ENCODE measurements at regions not wholly inside any gene's neighbourhood (a gene's known extent, or its start where the extent isn't known, plus 50 kb on each side); places are given as distances from the start of the nearest gene placed in this dataset.

GRCh38 chr22:48256776-48257684, 1494.6 kb downstream of the TBC1D22A start:
- Histone ChIP-seq H3K4me3 (ENCODE audit: low read depth in 1 of 2, low read length in 2 of 2) (no peak overlapping the region), H3K27ac (ENCODE audit: low read length) (no peak overlapping the region), H3K36me3 (ENCODE audit: control insufficient read depth in 1 of 2, insufficient read depth in 2 of 2, low read length in 2 of 2) (no peaks in the 10 kb centered on the region), H3K9me3 (ENCODE audit: control insufficient read depth in 1 of 2, low read length in 2 of 2) (no peaks in the 10 kb centered on the region), H3K4me1 (ENCODE audit: control insufficient read depth in 1 of 2, insufficient read depth in 2 of 2, low read length in 2 of 2) (no peaks in the 10 kb centered on the region), H3K27me3 (ENCODE audit: low read depth, low read length) (no peaks in the 10 kb centered on the region)

- H3K27ac ChIP-seq (ENCODE audit: low read length) = no peak overlapping the region
- H3K9me3 ChIP-seq (ENCODE audit: control insufficient read depth in 1 of 2, low read length in 2 of 2) = no peaks in the 10 kb centered on the region
- no peaks in the 10 kb centered on the region for H3K36me3 ChIP-seq (ENCODE audit: control insufficient read depth in 1 of 2, insufficient read depth in 2 of 2, low read length in 2 of 2)
- no peaks in the 10 kb centered on the region for H3K27me3 ChIP-seq (ENCODE audit: low read depth, low read length)
- H3K4me3 ChIP-seq (ENCODE audit: low read depth in 1 of 2, low read length in 2 of 2) = no peak overlapping the region
- no peaks in the 10 kb centered on the region for H3K4me1 ChIP-seq (ENCODE audit: control insufficient read depth in 1 of 2, insufficient read depth in 2 of 2, low read length in 2 of 2)
These were observed 1493.7 kb downstream of the TBC1D22A start for GRCh38 chr22:48256041-48256739.

GRCh38 chr22:48254311-48254873, 1491.9 kb downstream of the TBC1D22A start:
- H3K36me3 ChIP-seq (ENCODE audit: control insufficient read depth in 1 of 2, insufficient read depth in 2 of 2, low read length in 2 of 2) = no peaks in the 10 kb centered on the region
- no peak overlapping the region for H3K4me3 ChIP-seq (ENCODE audit: low read depth in 1 of 2, low read length in 2 of 2)
- no peaks in the 10 kb centered on the region for H3K27me3 ChIP-seq (ENCODE audit: low read depth, low read length)

GRCh38 chr22:48253573-48253972, 1491.1 kb downstream of the TBC1D22A start:
- H3K4me3 ChIP-seq (ENCODE audit: low read depth in 1 of 2, low read length in 2 of 2) = no peak overlapping the region
- H3K36me3 ChIP-seq (ENCODE audit: control insufficient read depth in 1 of 2, insufficient read depth in 2 of 2, low read length in 2 of 2) = no peaks in the 10 kb centered on the region
- H3K9me3 ChIP-seq (ENCODE audit: control insufficient read depth in 1 of 2, low read length in 2 of 2) = no peaks in the 10 kb centered on the region
- H3K4me1 ChIP-seq (ENCODE audit: control insufficient read depth in 1 of 2, insufficient read depth in 2 of 2, low read length in 2 of 2) = no peaks in the 10 kb centered on the region
- no peaks in the 10 kb centered on the region for H3K27me3 ChIP-seq (ENCODE audit: low read depth, low read length)
- H3K27ac ChIP-seq (ENCODE audit: low read length) = no peak overlapping the region

More at GRCh38 chr22:48254311-48254873, 1491.9 kb downstream of the TBC1D22A start:
- Histone ChIP-seq H3K27ac (ENCODE audit: low read length) (no peak overlapping the region), H3K9me3 (ENCODE audit: control insufficient read depth in 1 of 2, low read length in 2 of 2) (no peaks in the 10 kb centered on the region), H3K4me1 (ENCODE audit: control insufficient read depth in 1 of 2, insufficient read depth in 2 of 2, low read length in 2 of 2) (no peaks in the 10 kb centered on the region)

- H3K4me3 ChIP-seq (ENCODE audit: low read depth in 1 of 2, low read length in 2 of 2) = no peak overlapping the region
- H3K36me3 ChIP-seq (ENCODE audit: control insufficient read depth in 1 of 2, insufficient read depth in 2 of 2, low read length in 2 of 2) = no peaks in the 10 kb centered on the region
- no peak overlapping the region for H3K27ac ChIP-seq (ENCODE audit: low read length)
- no peaks in the 10 kb centered on the region for H3K4me1 ChIP-seq (ENCODE audit: control insufficient read depth in 1 of 2, insufficient read depth in 2 of 2, low read length in 2 of 2)
- H3K9me3 ChIP-seq (ENCODE audit: control insufficient read depth in 1 of 2, low read length in 2 of 2) = no peaks in the 10 kb centered on the region
- no peaks in the 10 kb centered on the region for H3K27me3 ChIP-seq (ENCODE audit: low read depth, low read length)
These were observed 1490.7 kb downstream of the TBC1D22A start for GRCh38 chr22:48253136-48253535.

GRCh38 chr22:48251629-48252028, 1489.2 kb downstream of the TBC1D22A start:
- no peaks in the 10 kb centered on the region for H3K27me3 ChIP-seq (ENCODE audit: low read depth, low read length)
- H3K9me3 ChIP-seq (ENCODE audit: control insufficient read depth in 1 of 2, low read length in 2 of 2) = no peaks in the 10 kb centered on the region
- H3K36me3 ChIP-seq (ENCODE audit: control insufficient read depth in 1 of 2, insufficient read depth in 2 of 2, low read length in 2 of 2) = no peaks in the 10 kb centered on the region
- no peaks in the 10 kb centered on the region for H3K4me1 ChIP-seq (ENCODE audit: control insufficient read depth in 1 of 2, insufficient read depth in 2 of 2, low read length in 2 of 2)
- H3K27ac ChIP-seq (ENCODE audit: low read length) = no peak overlapping the region
- no peak overlapping the region for H3K4me3 ChIP-seq (ENCODE audit: low read depth in 1 of 2, low read length in 2 of 2)

- Histone ChIP-seq H3K36me3 (ENCODE audit: control insufficient read depth in 1 of 2, insufficient read depth in 2 of 2, low read length in 2 of 2) (no peaks in the 10 kb centered on the region), H3K27me3 (ENCODE audit: low read depth, low read length) (no peaks in the 10 kb centered on the region)
These were observed 1488.6 kb downstream of the TBC1D22A start for GRCh38 chr22:48250937-48251530.

GRCh38 chr22:48250286-48250895, 1487.9 kb downstream of the TBC1D22A start:
- H3K4me1 ChIP-seq (ENCODE audit: control insufficient read depth in 1 of 2, insufficient read depth in 2 of 2, low read length in 2 of 2) = no peaks in the 10 kb centered on the region
- H3K27ac ChIP-seq (ENCODE audit: low read length) = no peak overlapping the region
- H3K4me3 ChIP-seq (ENCODE audit: low read depth in 1 of 2, low read length in 2 of 2) = no peak overlapping the region
- no peaks in the 10 kb centered on the region for H3K9me3 ChIP-seq (ENCODE audit: control insufficient read depth in 1 of 2, low read length in 2 of 2)
- H3K36me3 ChIP-seq (ENCODE audit: control insufficient read depth in 1 of 2, insufficient read depth in 2 of 2, low read length in 2 of 2) = no peaks in the 10 kb centered on the region
- no peaks in the 10 kb centered on the region for H3K27me3 ChIP-seq (ENCODE audit: low read depth, low read length)

More at GRCh38 chr22:48250937-48251530, 1488.6 kb downstream of the TBC1D22A start:
- no peak overlapping the region for H3K4me3 ChIP-seq (ENCODE audit: low read depth in 1 of 2, low read length in 2 of 2)
- no peaks in the 10 kb centered on the region for H3K4me1 ChIP-seq (ENCODE audit: control insufficient read depth in 1 of 2, insufficient read depth in 2 of 2, low read length in 2 of 2)
- H3K9me3 ChIP-seq (ENCODE audit: control insufficient read depth in 1 of 2, low read length in 2 of 2) = no peaks in the 10 kb centered on the region
- H3K27ac ChIP-seq (ENCODE audit: low read length) = no peak overlapping the region

GRCh38 chr22:48249713-48250268, 1487.3 kb downstream of the TBC1D22A start:
- H3K4me3 ChIP-seq (ENCODE audit: low read depth in 1 of 2, low read length in 2 of 2) = no peak overlapping the region
- no peak overlapping the region for H3K27ac ChIP-seq (ENCODE audit: low read length)
- no peaks in the 10 kb centered on the region for H3K9me3 ChIP-seq (ENCODE audit: control insufficient read depth in 1 of 2, low read length in 2 of 2)
- H3K36me3 ChIP-seq (ENCODE audit: control insufficient read depth in 1 of 2, insufficient read depth in 2 of 2, low read length in 2 of 2) = no peaks in the 10 kb centered on the region
- no peaks in the 10 kb centered on the region for H3K27me3 ChIP-seq (ENCODE audit: low read depth, low read length)
- H3K4me1 ChIP-seq (ENCODE audit: control insufficient read depth in 1 of 2, insufficient read depth in 2 of 2, low read length in 2 of 2) = no peaks in the 10 kb centered on the region

- H3K9me3 ChIP-seq (ENCODE audit: control insufficient read depth in 1 of 2, low read length in 2 of 2) = no peaks in the 10 kb centered on the region
- H3K36me3 ChIP-seq (ENCODE audit: control insufficient read depth in 1 of 2, insufficient read depth in 2 of 2, low read length in 2 of 2) = no peaks in the 10 kb centered on the region
- no peaks in the 10 kb centered on the region for H3K4me1 ChIP-seq (ENCODE audit: control insufficient read depth in 1 of 2, insufficient read depth in 2 of 2, low read length in 2 of 2)
- no peak overlapping the region for H3K27ac ChIP-seq (ENCODE audit: low read length)
- no peak overlapping the region for H3K4me3 ChIP-seq (ENCODE audit: low read depth in 1 of 2, low read length in 2 of 2)
- H3K27me3 ChIP-seq (ENCODE audit: low read depth, low read length) = no peaks in the 10 kb centered on the region
These were observed 1486.5 kb downstream of the TBC1D22A start for GRCh38 chr22:48248901-48249455.

Data from muscle layer of duodenum (tissue), 2 donors.